ENCODE measurements at regions not wholly inside any gene's neighbourhood (a gene's known extent, or its start where the extent isn't known, plus 50 kb on each side); places are given as distances from the start of the nearest gene placed in this dataset.
A peak's percentile ranks its signal among the peaks of the same experiment; 100 is the strongest.

- intact Hi-C loops (cut with DNase I), result no loop called here
- no peak for DNase-seq (ENCODE audit: low spot score)
These were observed 126.1 kb downstream of the SEC14L1 start for GRCh38 chr17:77266891-77267341.

- intact Hi-C loops (cut with DNase I), result no loop called here
- no peak for DNase-seq (ENCODE audit: low spot score)
These were observed 129.2 kb downstream of the SEC14L1 start for GRCh38 chr17:77269696-77270681.

- intact Hi-C loops (cut with DNase I), result no loop called here
- DNase-seq (ENCODE audit: low spot score), result no peak
These were observed 130.6 kb downstream of the SEC14L1 start for GRCh38 chr17:77271411-77271810.

GRCh38 chr17:77273397-77274085 is 132.8 kb downstream of the SEC14L1 start:
- no peak for DNase-seq (ENCODE audit: low spot score)

GRCh38 chr17:77274096-77274845 is 133.5 kb downstream of the SEC14L1 start:
- no peak for DNase-seq (ENCODE audit: low spot score)

More at GRCh38 chr17:77273397-77274085, 132.8 kb downstream of the SEC14L1 start:
- intact Hi-C loops (cut with DNase I), result no loop called here

GRCh38 chr17:77279448-77280303 is 138.9 kb downstream of the SEC14L1 start:
- no peak for DNase-seq (ENCODE audit: low spot score)
- intact Hi-C loops (cut with DNase I), result loop anchor here in 1 of 2 donors (5.0 kb wide), 1 partner anchor 38 kb away; a partner anchor contains a TSS

More at GRCh38 chr17:77274096-77274845, 133.5 kb downstream of the SEC14L1 start:
- intact Hi-C loops (cut with DNase I), result no loop called here

- intact Hi-C loops (cut with DNase I), result loop anchor here in 1 of 2 donors (5.0 kb wide), 1 partner anchor 37 kb away; a partner anchor contains a TSS
- no peak for DNase-seq (ENCODE audit: low spot score)
These were observed 139.7 kb downstream of the SEC14L1 start for GRCh38 chr17:77280304-77281121.

GRCh38 chr17:77281122-77281903 is 140.5 kb downstream of the SEC14L1 start:
- intact Hi-C loops (cut with DNase I), result loop anchor here in 1 of 2 donors (5.0 kb wide), 1 partner anchor 36 kb away; a partner anchor contains a TSS
- no peak for DNase-seq (ENCODE audit: low spot score)

- DNase-seq (ENCODE audit: low spot score), result no peak
- intact Hi-C loops (cut with DNase I), result loop anchor here in 1 of 2 donors (5.0 kb wide), 1 partner anchor 35 kb away; a partner anchor contains a TSS
These were observed 141.2 kb downstream of the SEC14L1 start for GRCh38 chr17:77281904-77282367.

GRCh38 chr17:77282524-77283515 is 142.1 kb downstream of the SEC14L1 start:
- intact Hi-C loops (cut with DNase I), result loop anchor here in 1 of 2 donors (5.0 kb wide), 1 partner anchor 34 kb away; a partner anchor contains a TSS
- DNase-seq (ENCODE audit: low spot score), result no peak

- no peak for DNase-seq (ENCODE audit: low spot score)
- intact Hi-C loops (cut with DNase I), result loop anchor here in 1 of 2 donors (5.0 kb wide), 1 partner anchor 33 kb away; a partner anchor contains a TSS
These were observed 143.4 kb downstream of the SEC14L1 start for GRCh38 chr17:77284023-77284617.

- peak; percentile 93 for DNase-seq (ENCODE audit: low spot score)
- intact Hi-C loops (cut with DNase I), result no loop called here
These were observed 145.0 kb downstream of the SEC14L1 start for GRCh38 chr17:77285594-77286390.

GRCh38 chr17:77286391-77286640 is 145.5 kb downstream of the SEC14L1 start:
- intact Hi-C loops (cut with DNase I), result no loop called here
- no peak for DNase-seq (ENCODE audit: low spot score)

GRCh38 chr17:77286641-77287431 is 146.1 kb downstream of the SEC14L1 start:
- no peak for DNase-seq (ENCODE audit: low spot score)
- intact Hi-C loops (cut with DNase I), result no loop called here
